ENCODE measurements at regions not wholly inside any gene's neighbourhood (a gene's known extent, or its start where the extent isn't known, plus 50 kb on each side); places are given as distances from the start of the nearest gene placed in this dataset.

- TF ChIP-seq CTCF (IDR thresholded peaks at IDR 0.05; ENCODE audit: poor library complexity) (no peak), EZH2 (IDR thresholded peaks at IDR 0.05; ENCODE audit: borderline replicate concordance) (no peak), EZH2phosphoT487 (IDR thresholded peaks at IDR 0.05; ENCODE audit: low read depth, severe bottlenecking, unreplicated experiment) (no peak)
These were observed 88.5 kb downstream of the GMNC start for GRCh38 chr3:190773948-190774347.

All from hepatocyte (in vitro differentiated cells).